ENCODE measurements at regions not wholly inside any gene's neighbourhood (a gene's known extent, or its start where the extent isn't known, plus 50 kb on each side); places are given as distances from the start of the nearest gene placed in this dataset.
A peak's percentile ranks its signal among the peaks of the same experiment; 100 is the strongest.

- Histone ChIP-seq H3K27me3 (ENCODE audit: control insufficient read depth in 2 of 2, insufficient read depth in 2 of 2, low read length in 2 of 2) (no peaks in the 10 kb centered on the region), H3K4me3 (ENCODE audit: low read length) (no peak overlapping the region), H3K36me3 (ENCODE audit: control insufficient read depth in 2 of 3, insufficient read depth in 3 of 3, low read length in 3 of 3) (no peaks in the 10 kb centered on the region), H3K4me1 (ENCODE audit: control insufficient read depth in 2 of 2, insufficient read depth in 2 of 2, low read length in 2 of 2) (no peaks in the 10 kb centered on the region), H3K9me3 (ENCODE audit: control insufficient read depth in 2 of 3, low read length in 3 of 3) (no peaks in the 10 kb centered on the region), H3K27ac (ENCODE audit: low read depth, low read length) (no peak overlapping the region)
- no peak for DNase-seq
- H3K9me3 Mint-ChIP-seq, result peaks cover 0 to 13% (median 5%) of the 10 kb centered on the region in 11 donors
- no peak for ATAC-seq
- H3K27ac Mint-ChIP-seq, result no peak overlapping the region
- H3K4me1 Mint-ChIP-seq, result no peaks in the 10 kb centered on the region
- no peaks in the 10 kb centered on the region for H3K36me3 Mint-ChIP-seq
- peaks cover 0 to 10% (median 0%) of the 10 kb centered on the region in 5 donors for H3K27me3 Mint-ChIP-seq
- intact Hi-C loops (cut with micrococcal nuclease), result no loop called here
- POLR2A ChIA-PET, result no interaction called here
- no peak overlapping the region for H3K4me3 Mint-ChIP-seq
- CTCF ChIA-PET, result no interaction called here
These were observed 930.7 kb downstream of the BCL11A start for GRCh38 chr2:59622599-59623308.

DNA sequence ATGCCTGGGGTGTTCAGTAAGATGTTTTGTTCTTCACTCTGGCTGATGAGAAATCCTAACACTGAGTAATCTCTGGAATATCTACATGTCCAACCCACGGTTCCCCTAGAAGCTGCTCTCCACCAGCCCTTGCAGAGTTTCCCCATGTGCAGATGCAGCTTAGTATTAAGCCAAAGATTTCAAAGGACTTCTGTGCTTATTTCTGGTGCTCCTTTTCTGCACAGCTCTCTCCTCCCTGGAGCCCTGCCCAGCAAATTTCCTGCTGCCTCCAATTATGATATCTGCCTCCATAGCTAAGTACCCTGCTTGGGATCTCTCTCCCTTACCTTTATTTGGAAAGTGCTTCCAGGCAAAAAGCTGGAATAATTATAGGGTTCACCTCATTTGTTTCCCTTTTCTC, 949.3 kb downstream of the BCL11A start:
- intact Hi-C loops (cut with micrococcal nuclease), result no loop called here
- Histone ChIP-seq H3K27ac (ENCODE audit: low read depth, low read length) (no peak overlapping the region), H3K4me1 (ENCODE audit: control insufficient read depth in 2 of 2, insufficient read depth in 2 of 2, low read length in 2 of 2) (no peaks in the 10 kb centered on the region), H3K36me3 (ENCODE audit: control insufficient read depth in 2 of 3, insufficient read depth in 3 of 3, low read length in 3 of 3) (no peaks in the 10 kb centered on the region), H3K9me3 (ENCODE audit: control insufficient read depth in 2 of 3, low read length in 3 of 3) (no peaks in the 10 kb centered on the region), H3K4me3 (ENCODE audit: low read length) (no peak overlapping the region), H3K27me3 (ENCODE audit: control insufficient read depth in 2 of 2, insufficient read depth in 2 of 2, low read length in 2 of 2) (no peaks in the 10 kb centered on the region)
- H3K36me3 Mint-ChIP-seq, result no peaks in the 10 kb centered on the region
- H3K9me3 Mint-ChIP-seq, result peaks cover 0 to 26% (median 6%) of the 10 kb centered on the region in 11 donors
- ChIA-PET POLR2A (no interaction called here), CTCF (no interaction called here)
- no peak for ATAC-seq
- H3K4me3 Mint-ChIP-seq, result no peak overlapping the region
- H3K4me1 Mint-ChIP-seq, result no peaks in the 10 kb centered on the region
- no peak for DNase-seq
- H3K27ac Mint-ChIP-seq, result no peak overlapping the region
- H3K27me3 Mint-ChIP-seq, result no peaks in the 10 kb centered on the region

DNA sequence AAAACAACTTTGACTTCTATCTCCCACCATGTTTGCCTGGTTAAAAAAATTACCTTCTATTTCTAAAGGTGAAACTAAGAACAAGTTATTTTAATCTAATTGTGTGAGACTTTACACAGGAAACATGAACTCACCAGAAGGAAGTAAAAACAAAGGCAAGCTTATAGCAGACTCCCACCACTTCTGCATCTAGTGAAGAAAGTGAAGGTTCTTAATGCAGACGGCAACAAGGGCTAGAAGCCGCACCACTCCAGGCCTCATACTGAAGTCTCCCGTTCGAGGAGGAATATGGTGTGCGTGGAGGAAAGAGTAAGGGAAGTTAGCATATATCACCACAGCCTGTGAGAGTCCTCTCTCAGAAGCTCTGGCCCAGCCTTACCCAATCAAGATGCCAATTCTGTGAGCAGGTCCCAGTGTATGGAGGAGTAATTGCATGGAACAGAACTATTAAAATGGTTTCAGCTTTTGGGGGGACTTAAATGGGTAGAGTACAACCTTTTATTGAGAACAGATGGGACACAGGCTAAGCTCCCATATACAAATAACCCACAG, 958.7 kb downstream of the BCL11A start:
- no peak overlapping the region for H3K27ac ChIP-seq (ENCODE audit: low read depth, low read length)
- Mint-ChIP-seq H3K9me3 (peaks cover 0 to 5% (median 0%) of the 10 kb centered on the region in 11 donors), H3K27ac (peak overlapping the region in 2 of 9 donors; percentile 14 to 70), H3K4me1 (peaks cover 0 to 17% (median 9%) of the 10 kb centered on the region in 7 donors), H3K4me3 (peak overlapping the region in 1 of 10 donors; percentile 12), H3K36me3 (no peaks in the 10 kb centered on the region), H3K27me3 (no peaks in the 10 kb centered on the region)
- ATAC-seq (peak; percentile 50), DNase-seq (peak in 2 of 9 donors; percentile 0 to 2)
- no peaks in the 10 kb centered on the region for H3K36me3 ChIP-seq (ENCODE audit: control insufficient read depth in 2 of 3, insufficient read depth in 3 of 3, low read length in 3 of 3)
- POLR2A ChIA-PET, result no interaction called here
- H3K4me3 ChIP-seq (ENCODE audit: low read length), result no peak overlapping the region
- CTCF ChIA-PET, result no interaction called here
- H3K27me3 ChIP-seq (ENCODE audit: control insufficient read depth in 2 of 2, insufficient read depth in 2 of 2, low read length in 2 of 2), result no peaks in the 10 kb centered on the region
- no peaks in the 10 kb centered on the region for H3K9me3 ChIP-seq (ENCODE audit: control insufficient read depth in 2 of 3, low read length in 3 of 3)
- H3K4me1 ChIP-seq (ENCODE audit: control insufficient read depth in 2 of 2, insufficient read depth in 2 of 2, low read length in 2 of 2), result no peaks in the 10 kb centered on the region
- intact Hi-C loops (cut with micrococcal nuclease), result no loop called here

DNA sequence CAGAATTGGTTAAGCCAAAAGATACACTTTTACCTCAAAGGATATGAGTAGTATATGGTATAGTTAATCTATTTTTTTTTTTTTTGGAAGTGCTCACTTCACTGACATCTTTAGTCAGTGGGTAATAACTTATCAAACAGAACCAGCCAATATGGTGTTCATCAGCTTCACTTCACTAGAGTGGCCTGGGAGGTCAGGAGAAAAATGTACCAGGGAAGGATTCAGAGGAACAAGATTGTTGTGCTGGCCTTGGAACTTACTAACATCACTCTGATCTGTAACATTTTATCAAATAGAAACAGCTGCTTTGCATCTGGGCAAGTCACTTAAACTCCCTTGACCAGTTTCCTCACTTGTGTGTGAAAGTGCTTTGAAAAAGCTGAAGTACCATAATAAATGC, 962.7 kb downstream of the BCL11A start:
- ATAC-seq, result no peak
- Mint-ChIP-seq H3K27ac (no peak overlapping the region), H3K4me3 (no peak overlapping the region), H3K4me1 (peaks cover 0 to 17% (median 9%) of the 10 kb centered on the region in 7 donors), H3K27me3 (no peaks in the 10 kb centered on the region), H3K36me3 (no peaks in the 10 kb centered on the region), H3K9me3 (no peaks in the 10 kb centered on the region)
- Histone ChIP-seq H3K4me3 (ENCODE audit: low read length) (no peak overlapping the region), H3K9me3 (ENCODE audit: control insufficient read depth in 2 of 3, low read length in 3 of 3) (no peaks in the 10 kb centered on the region), H3K27ac (ENCODE audit: low read depth, low read length) (no peak overlapping the region), H3K27me3 (ENCODE audit: control insufficient read depth in 2 of 2, insufficient read depth in 2 of 2, low read length in 2 of 2) (no peaks in the 10 kb centered on the region), H3K36me3 (ENCODE audit: control insufficient read depth in 2 of 3, insufficient read depth in 3 of 3, low read length in 3 of 3) (no peaks in the 10 kb centered on the region), H3K4me1 (ENCODE audit: control insufficient read depth in 2 of 2, insufficient read depth in 2 of 2, low read length in 2 of 2) (no peaks in the 10 kb centered on the region)
- ChIA-PET CTCF (no interaction called here), POLR2A (no interaction called here)
- DNase-seq, result no peak
- intact Hi-C loops (cut with micrococcal nuclease), result no loop called here

DNA sequence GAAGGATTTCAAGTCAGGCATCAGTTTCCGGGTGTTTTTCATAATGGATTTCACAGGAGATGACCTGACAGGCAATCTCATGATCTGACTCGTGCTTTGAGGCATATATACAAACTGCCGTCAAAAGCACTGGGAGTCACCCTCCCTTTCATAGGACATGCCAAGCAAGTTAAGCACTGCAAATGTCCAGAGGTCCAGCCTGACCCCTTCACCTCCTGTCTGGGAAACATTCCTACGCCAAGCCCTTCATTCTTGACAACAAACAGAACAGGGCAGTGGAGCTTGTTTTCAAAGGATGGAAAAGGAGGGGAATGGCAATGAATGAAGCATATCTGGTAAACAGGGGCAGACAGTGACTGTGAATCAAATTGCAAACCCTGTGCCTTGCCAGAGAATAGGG, 963.6 kb downstream of the BCL11A start:
- no peaks in the 10 kb centered on the region for H3K9me3 Mint-ChIP-seq
- Histone ChIP-seq H3K9me3 (ENCODE audit: control insufficient read depth in 2 of 3, low read length in 3 of 3) (no peaks in the 10 kb centered on the region), H3K36me3 (ENCODE audit: control insufficient read depth in 2 of 3, insufficient read depth in 3 of 3, low read length in 3 of 3) (no peaks in the 10 kb centered on the region), H3K27ac (ENCODE audit: low read depth, low read length) (no peak overlapping the region), H3K27me3 (ENCODE audit: control insufficient read depth in 2 of 2, insufficient read depth in 2 of 2, low read length in 2 of 2) (no peaks in the 10 kb centered on the region), H3K4me1 (ENCODE audit: control insufficient read depth in 2 of 2, insufficient read depth in 2 of 2, low read length in 2 of 2) (no peaks in the 10 kb centered on the region), H3K4me3 (ENCODE audit: low read length) (no peak overlapping the region)
- DNase-seq (no peak), ATAC-seq (no peak)
- H3K4me1 Mint-ChIP-seq, result peaks cover 0 to 13% (median 9%) of the 10 kb centered on the region in 7 donors
- intact Hi-C loops (cut with micrococcal nuclease), result loop anchor here (10.0 kb wide), 1 partner anchor 1825 kb away; no protein-coding TSS in a partner anchor
- H3K27me3 Mint-ChIP-seq, result no peaks in the 10 kb centered on the region
- H3K36me3 Mint-ChIP-seq, result no peaks in the 10 kb centered on the region
- H3K4me3 Mint-ChIP-seq, result no peak overlapping the region
- H3K27ac Mint-ChIP-seq, result no peak overlapping the region
- CTCF ChIA-PET, result no interaction called here
- POLR2A ChIA-PET, result no interaction called here

DNA sequence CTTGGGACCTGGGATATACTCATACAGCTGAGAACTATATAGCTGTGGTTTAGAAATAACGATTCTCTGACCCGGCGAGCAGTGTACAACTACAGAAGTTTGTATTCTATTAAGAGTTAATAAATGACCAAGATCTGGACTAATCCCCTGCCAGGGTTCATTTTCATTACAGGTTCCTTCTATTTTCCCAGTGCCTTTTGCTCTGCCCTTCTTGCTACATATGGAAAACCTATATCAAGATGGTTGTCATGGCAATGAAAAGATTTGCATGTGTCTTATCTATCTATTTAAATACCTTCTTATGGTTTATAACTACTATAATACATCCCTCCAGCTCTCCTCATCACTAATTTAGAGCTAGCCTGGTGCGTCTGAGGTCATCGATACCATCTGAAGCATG, 965.2 kb downstream of the BCL11A start:
- Histone ChIP-seq H3K4me1 (ENCODE audit: control insufficient read depth in 2 of 2, insufficient read depth in 2 of 2, low read length in 2 of 2) (no peaks in the 10 kb centered on the region), H3K27me3 (ENCODE audit: control insufficient read depth in 2 of 2, insufficient read depth in 2 of 2, low read length in 2 of 2) (no peaks in the 10 kb centered on the region), H3K9me3 (ENCODE audit: control insufficient read depth in 2 of 3, low read length in 3 of 3) (no peaks in the 10 kb centered on the region), H3K27ac (ENCODE audit: low read depth, low read length) (no peak overlapping the region), H3K36me3 (ENCODE audit: control insufficient read depth in 2 of 3, insufficient read depth in 3 of 3, low read length in 3 of 3) (no peaks in the 10 kb centered on the region), H3K4me3 (ENCODE audit: low read length) (no peak overlapping the region)
- H3K4me1 Mint-ChIP-seq, result peaks cover 0 to 2% (median 0%) of the 10 kb centered on the region in 7 donors
- ATAC-seq (no peak), DNase-seq (no peak)
- intact Hi-C loops (cut with micrococcal nuclease), result loop anchor here (10.0 kb wide), 1 partner anchor 1823 kb away; no protein-coding TSS in a partner anchor
- POLR2A ChIA-PET, result no interaction called here
- CTCF ChIA-PET, result no interaction called here
- H3K27ac Mint-ChIP-seq, result no peak overlapping the region
- H3K4me3 Mint-ChIP-seq, result no peak overlapping the region
- H3K9me3 Mint-ChIP-seq, result no peaks in the 10 kb centered on the region
- H3K36me3 Mint-ChIP-seq, result no peaks in the 10 kb centered on the region
- no peaks in the 10 kb centered on the region for H3K27me3 Mint-ChIP-seq

- ChIA-PET CTCF (no interaction called here), POLR2A (no interaction called here)
- Histone ChIP-seq H3K4me3 (ENCODE audit: low read length) (no peak overlapping the region), H3K27me3 (ENCODE audit: control insufficient read depth in 2 of 2, insufficient read depth in 2 of 2, low read length in 2 of 2) (no peaks in the 10 kb centered on the region), H3K27ac (ENCODE audit: low read depth, low read length) (no peak overlapping the region), H3K9me3 (ENCODE audit: control insufficient read depth in 2 of 3, low read length in 3 of 3) (no peaks in the 10 kb centered on the region), H3K36me3 (ENCODE audit: control insufficient read depth in 2 of 3, insufficient read depth in 3 of 3, low read length in 3 of 3) (no peaks in the 10 kb centered on the region), H3K4me1 (ENCODE audit: control insufficient read depth in 2 of 2, insufficient read depth in 2 of 2, low read length in 2 of 2) (no peaks in the 10 kb centered on the region)
- no peak overlapping the region for H3K4me3 Mint-ChIP-seq
- ATAC-seq (no peak), DNase-seq (no peak)
- H3K27ac Mint-ChIP-seq, result no peak overlapping the region
- H3K9me3 Mint-ChIP-seq, result no peaks in the 10 kb centered on the region
- intact Hi-C loops (cut with micrococcal nuclease), result loop anchor here (10.0 kb wide), 1 partner anchor 1821 kb away; no protein-coding TSS in a partner anchor
- peaks cover 0 to 2% (median 0%) of the 10 kb centered on the region in 7 donors for H3K4me1 Mint-ChIP-seq
- no peaks in the 10 kb centered on the region for H3K36me3 Mint-ChIP-seq
- H3K27me3 Mint-ChIP-seq, result no peaks in the 10 kb centered on the region
These were observed 967.3 kb downstream of the BCL11A start for GRCh38 chr2:59586176-59586575.

Measured in naive thymus-derived CD4-positive, alpha-beta T cell (primary cell).